ENCODE measurements at regions not wholly inside any gene's neighbourhood (a gene's known extent, or its start where the extent isn't known, plus 50 kb on each side); places are given as distances from the start of the nearest gene placed in this dataset.

DNA sequence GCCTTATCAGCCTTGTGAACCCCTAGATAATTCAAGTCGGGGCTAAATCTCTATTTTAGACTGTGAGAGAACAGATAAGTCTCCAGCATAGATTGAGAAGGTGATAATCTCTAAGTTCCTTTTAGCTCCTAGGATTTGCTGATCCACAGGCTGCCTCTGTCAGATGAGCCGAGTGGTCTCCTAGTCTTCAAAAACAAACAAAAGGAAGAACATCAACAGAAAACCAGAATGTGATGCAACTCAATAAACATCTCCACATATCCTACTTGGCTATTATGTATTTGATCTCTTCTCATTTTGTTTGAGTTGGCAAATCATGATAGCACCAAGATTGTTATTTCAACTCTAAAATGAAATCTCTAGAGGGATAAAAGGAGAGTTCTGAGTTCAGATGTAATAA lies 88.4 kb upstream of the SLC7A11 start:
- TF ChIP-seq CTCF (conservative IDR thresholded peaks at IDR 0.05; ENCODE audit: low read depth) = no peak
- POLR2A ChIA-PET (ENCODE audit: low non-redundant PET) = no interaction called here
- no peak overlapping the region for H3K27ac ChIP-seq
- CTCF ChIA-PET = no interaction called here
- no peak for DNase-seq (ENCODE audit: low spot score)

DNA sequence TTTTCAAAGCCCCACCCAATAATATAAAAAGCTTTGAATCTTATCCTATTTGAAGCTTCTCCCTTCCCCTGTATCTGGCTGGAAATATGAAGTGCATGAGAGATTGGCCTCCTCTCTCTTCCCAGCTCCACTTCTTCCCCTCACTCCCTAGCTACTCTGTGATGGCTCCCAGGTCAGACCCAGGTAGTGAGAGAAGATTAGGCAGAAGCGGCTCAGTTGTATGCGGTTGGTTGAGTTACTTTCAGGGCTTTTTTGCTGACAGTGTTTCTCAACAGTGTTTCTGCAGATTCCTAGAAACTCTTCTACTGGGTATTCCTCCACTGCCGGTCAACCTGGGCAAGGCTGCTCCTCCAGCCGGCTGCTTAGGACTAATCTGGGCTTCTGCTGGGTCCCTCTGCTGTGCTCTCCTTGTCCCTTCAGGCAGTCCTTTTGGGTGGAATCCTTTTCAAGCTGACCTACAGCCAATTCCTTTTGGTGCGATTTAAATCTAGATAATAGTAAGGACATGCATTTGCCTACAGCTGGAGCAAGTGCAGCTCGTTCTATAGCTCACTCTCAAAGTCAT lies 87.4 kb upstream of the SLC7A11 start:
- no peak for TF ChIP-seq CTCF (conservative IDR thresholded peaks at IDR 0.05; ENCODE audit: low read depth)
- POLR2A ChIA-PET (ENCODE audit: low non-redundant PET) = no interaction called here
- DNase-seq (ENCODE audit: low spot score) = no peak
- no peak overlapping the region for H3K27ac ChIP-seq
- CTCF ChIA-PET = interaction anchor here (0.5 kb wide), 1 partner anchor 1583 kb away, joined by 3 read pairs; no protein-coding TSS in a partner anchor

DNA sequence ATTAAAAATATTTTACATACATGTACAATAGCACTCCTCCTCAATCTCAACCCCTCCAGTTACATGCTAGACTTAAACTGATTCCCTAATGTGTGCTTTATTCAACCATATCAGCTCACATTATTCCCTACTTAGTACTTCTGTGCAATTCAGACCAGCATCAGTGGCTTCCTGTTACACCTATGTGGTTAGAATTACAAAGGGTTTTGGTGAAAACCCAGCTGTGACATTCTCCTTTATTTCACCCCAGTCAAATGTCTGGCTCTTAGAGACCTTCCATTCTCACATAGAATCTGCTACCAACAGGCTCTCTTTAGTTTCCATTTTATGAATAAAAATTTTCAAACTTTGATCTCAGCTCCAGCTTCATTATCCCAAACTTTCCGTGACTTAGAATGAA lies 85.2 kb upstream of the SLC7A11 start:
- CTCF ChIA-PET = no interaction called here
- no peak for DNase-seq (ENCODE audit: low spot score)
- POLR2A ChIA-PET (ENCODE audit: low non-redundant PET) = no interaction called here
- H3K27ac ChIP-seq = no peak overlapping the region
- no peak for TF ChIP-seq CTCF (conservative IDR thresholded peaks at IDR 0.05; ENCODE audit: low read depth)

DNA sequence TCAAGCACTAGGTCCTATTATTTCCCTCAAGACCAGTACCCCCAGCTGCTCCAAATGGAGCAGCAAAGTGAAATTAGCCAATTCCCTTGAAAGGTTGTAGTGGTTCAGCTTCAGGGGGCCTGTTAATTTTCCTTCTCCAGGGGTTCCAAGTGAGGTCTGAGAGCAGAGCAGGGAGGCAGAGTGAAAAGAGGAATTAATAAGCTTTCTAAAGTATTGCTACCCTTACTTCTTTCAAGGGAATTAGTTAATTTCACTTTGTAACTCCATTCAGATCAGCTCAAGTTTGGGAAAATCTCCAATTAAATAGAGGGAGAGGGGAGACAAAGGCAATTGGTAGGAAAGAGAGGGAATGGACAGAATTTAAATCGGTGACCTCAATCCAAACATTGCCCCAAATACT lies 78.7 kb upstream of the SLC7A11 start:
- H3K27ac ChIP-seq = no peak overlapping the region
- POLR2A ChIA-PET (ENCODE audit: low non-redundant PET) = no interaction called here
- CTCF ChIA-PET = no interaction called here
- no peak for DNase-seq (ENCODE audit: low spot score)
- no peak for TF ChIP-seq CTCF (conservative IDR thresholded peaks at IDR 0.05; ENCODE audit: low read depth)

DNA sequence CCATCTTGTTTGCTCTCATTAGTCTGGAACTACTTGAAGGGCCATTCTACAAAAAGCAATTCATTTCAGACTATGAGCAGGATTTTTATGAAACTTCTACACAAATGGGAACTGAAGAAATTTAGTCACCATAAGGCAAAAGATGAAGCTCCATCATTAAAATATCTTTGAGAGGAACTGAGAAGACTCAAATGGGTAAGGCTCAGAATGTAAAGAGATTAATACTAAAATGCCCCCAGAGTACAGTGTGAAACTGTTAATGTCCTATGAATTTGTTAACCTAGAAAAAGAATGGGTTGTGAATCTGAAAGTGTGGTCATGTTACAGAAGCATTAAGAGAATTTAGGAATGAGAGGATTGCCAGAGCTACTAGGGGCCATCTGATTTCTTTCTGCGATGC lies 77.9 kb upstream of the SLC7A11 start:
- no peak for TF ChIP-seq CTCF (conservative IDR thresholded peaks at IDR 0.05; ENCODE audit: low read depth)
- H3K27ac ChIP-seq = no peak overlapping the region
- ChIA-PET CTCF (no interaction called here), POLR2A (ENCODE audit: low non-redundant PET) (no interaction called here)
- DNase-seq (ENCODE audit: low spot score) = no peak

DNA sequence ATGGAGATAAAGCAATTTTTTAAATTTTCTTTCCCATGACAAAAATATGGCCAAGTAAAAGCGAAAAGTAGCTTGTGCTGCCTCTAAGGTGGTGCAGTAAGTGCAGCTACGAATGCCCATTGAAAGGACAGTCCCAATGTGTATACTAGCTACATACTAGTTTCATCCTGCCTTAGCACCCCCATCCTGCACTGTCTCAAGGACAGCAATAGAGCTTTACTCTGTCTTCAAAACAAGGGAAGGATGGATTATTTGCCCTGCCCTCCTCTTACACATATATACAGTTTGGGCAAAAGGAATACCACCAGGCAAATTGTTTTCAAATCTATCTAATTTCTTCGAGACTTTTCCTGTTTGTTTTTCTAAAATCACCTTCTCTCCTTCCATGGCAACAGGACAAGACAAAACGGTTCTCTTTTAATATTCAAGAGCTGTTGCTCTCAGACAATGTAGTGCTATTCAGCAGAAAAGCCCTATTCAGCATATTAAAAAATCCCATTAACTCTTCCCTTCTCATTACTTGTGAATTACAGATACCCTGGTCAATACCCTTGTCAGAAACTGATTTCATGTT lies 75.1 kb upstream of the SLC7A11 start:
- no peak overlapping the region for H3K27ac ChIP-seq
- TF ChIP-seq CTCF (conservative IDR thresholded peaks at IDR 0.05; ENCODE audit: low read depth) = no peak
- ChIA-PET POLR2A (ENCODE audit: low non-redundant PET) (no interaction called here), CTCF (no interaction called here)
- no peak for DNase-seq (ENCODE audit: low spot score)
